Caco-2 (cell line): ENCODE measurements at regions not wholly inside any gene's neighbourhood (a gene's known extent, or its start where the extent isn't known, plus 50 kb on each side); places are given as distances from the start of the nearest gene placed in this dataset.
"Not testable (repeated sequence)": the region's sequence is repeated elsewhere in the genome, so short reads cannot be mapped to it uniquely, and the experiment has no call there.

Source experiments
- BruUV-seq: library from RNA; stranded (reverse); fragments of 400-500 nt; replicated peaks from 2 replicates; lab custom pipeline; 2021; lab: Mats Ljungman, UMichigan
- CTCF ChIA-PET: fragments of 300-600 bp; sonication (Branson Sonifier 250); formaldehyde crosslinking; loops from one replicate; lab custom pipeline; 2022; ENCODE audit warnings: antibody characterized with exemption; lab: Charles Lee
- POLR2A ChIA-PET: fragments of 300-600 bp; sonication (Branson Sonifier 250); formaldehyde crosslinking; loops from one replicate; lab custom pipeline; 2022; ENCODE audit warnings: antibody characterized with exemption; lab: Charles Lee
- DNase-seq, 2 experiments: peaks; one replicate each; pipeline versions ENCODE4 v3.0.0 to v3.0.0-alpha.2; 2020 to 2022
- H3K27me3 ChIP-seq: replicated peaks from 2 replicates; pipeline ENCODE4 v1.6.0; 2011; ENCODE audit warnings: low read length; ENCODE audit not compliant: control insufficient read depth, insufficient read depth
- H3K36me3 ChIP-seq: 2 replicates; pipeline ENCODE4 v1.5.1; 2011; ENCODE audit warnings: low read length; ENCODE audit not compliant: control insufficient read depth, insufficient read depth
- H3K4me1 ChIP-seq: fragments of 250-450 bp; sonication (Bioruptor Pico); 2 replicates; pipeline ENCODE4 v1.5.1; 2020; ENCODE audit warnings: mild to moderate bottlenecking
- H3K4me3 ChIP-seq: 2 replicates; pipeline ENCODE4 v1.5.1; 2011; ENCODE audit warnings: low read depth, mild to moderate bottlenecking, control low read depth, low read length
- H3K9me3 ChIP-seq: fragments of 250-450 bp; sonication (Bioruptor Pico); 2 replicates; pipeline ENCODE4 v1.5.1; 2020; ENCODE audit warnings: mild to moderate bottlenecking, moderate library complexity
- H3K27ac Mint-ChIP-seq: one replicate; pipeline ENCODE4 v1.8.0; 2022; ENCODE audit warnings: mixed read lengths; ENCODE audit not compliant: unreplicated experiment
- H3K27me3 Mint-ChIP-seq: one replicate; pipeline ENCODE4 v1.8.0; 2022; ENCODE audit warnings: mixed read lengths; ENCODE audit not compliant: insufficient read depth, unreplicated experiment
- H3K36me3 Mint-ChIP-seq: one replicate; pipeline ENCODE4 v1.8.0; 2022; ENCODE audit warnings: mild to moderate bottlenecking, mixed read lengths; ENCODE audit not compliant: insufficient read depth, unreplicated experiment
- H3K4me1 Mint-ChIP-seq: one replicate; pipeline ENCODE4 v1.8.0; 2022; ENCODE audit warnings: low read depth, mixed read lengths; ENCODE audit not compliant: unreplicated experiment
- H3K4me3 Mint-ChIP-seq: one replicate; pipeline ENCODE4 v1.8.0; 2022; ENCODE audit warnings: mild to moderate bottlenecking, moderate library complexity, mixed read lengths; ENCODE audit not compliant: unreplicated experiment
- H3K9me3 Mint-ChIP-seq: one replicate; pipeline ENCODE4 v1.8.0; 2022; ENCODE audit warnings: mixed read lengths; ENCODE audit not compliant: unreplicated experiment
- intact Hi-C: fragments of 100-400 bp; cut with micrococcal nuclease; formaldehyde crosslinking; loops from one replicate; pipeline ENCODE4 v1.10.0; 2022; ENCODE audit not compliant: unreplicated experiment
- TF ChIP-seq, protein P1 (sequence below), 2 experiments: fragments of 200-600 bp in 1 of 2; IDR thresholded peaks; 1 replicate in 1 of 2; 2 replicates in 1 of 2; pipeline versions ENCODE4 v1.5.1 to v1.8.0; 2011 to 2022; ENCODE audit warnings: antibody characterized with exemption in 1 of 2, control low read depth in 1 of 2, inconsistent platforms in 1 of 2, low read depth in 1 of 2, low read length in 1 of 2, mild to moderate bottlenecking in 1 of 2, moderate library complexity in 1 of 2; ENCODE audit not compliant: insufficient read depth in 1 of 2, severe bottlenecking in 1 of 2, unreplicated experiment in 1 of 2

DNA sequence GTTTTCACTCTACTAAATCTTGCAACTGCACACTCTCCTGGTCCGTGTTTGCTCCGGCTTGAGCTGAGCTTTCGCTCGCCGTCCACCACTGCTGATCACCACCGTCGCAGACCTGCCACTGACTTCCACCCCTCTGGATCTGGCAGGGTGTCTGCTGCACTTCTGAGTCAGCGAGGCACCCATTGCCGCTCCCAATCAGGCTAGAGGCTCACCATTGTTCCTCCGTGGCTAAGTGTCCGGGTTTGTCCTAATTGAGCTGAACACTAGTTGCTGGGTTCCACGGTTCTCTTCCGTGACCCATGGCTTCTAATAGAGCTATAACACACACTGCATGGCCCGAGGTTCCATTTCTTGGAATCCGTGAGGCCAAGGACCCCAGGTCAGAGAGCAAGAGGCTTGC lies 98.6 kb upstream of the GPR6 start:
- H3K27me3 ChIP-seq = no peaks in the 10 kb centered on the region
- ChIA-PET CTCF (no interaction called here), POLR2A (no interaction called here)
- H3K9me3 ChIP-seq = no peaks in the 10 kb centered on the region
- Mint-ChIP-seq H3K4me3 (no peak overlapping the region), H3K27me3 (peaks cover 13% of the 10 kb centered on the region), H3K4me1 (no peaks in the 10 kb centered on the region), H3K27ac (no peak overlapping the region), H3K36me3 (no peaks in the 10 kb centered on the region), H3K9me3 (no peaks in the 10 kb centered on the region)
- DNase-seq = no peak
- H3K36me3 ChIP-seq = no peaks in the 10 kb centered on the region
- intact Hi-C loops = no loop called here
- BruUV-seq = no TSS peak
- no peak overlapping the region for H3K4me3 ChIP-seq
- TF ChIP-seq, protein P1, sequence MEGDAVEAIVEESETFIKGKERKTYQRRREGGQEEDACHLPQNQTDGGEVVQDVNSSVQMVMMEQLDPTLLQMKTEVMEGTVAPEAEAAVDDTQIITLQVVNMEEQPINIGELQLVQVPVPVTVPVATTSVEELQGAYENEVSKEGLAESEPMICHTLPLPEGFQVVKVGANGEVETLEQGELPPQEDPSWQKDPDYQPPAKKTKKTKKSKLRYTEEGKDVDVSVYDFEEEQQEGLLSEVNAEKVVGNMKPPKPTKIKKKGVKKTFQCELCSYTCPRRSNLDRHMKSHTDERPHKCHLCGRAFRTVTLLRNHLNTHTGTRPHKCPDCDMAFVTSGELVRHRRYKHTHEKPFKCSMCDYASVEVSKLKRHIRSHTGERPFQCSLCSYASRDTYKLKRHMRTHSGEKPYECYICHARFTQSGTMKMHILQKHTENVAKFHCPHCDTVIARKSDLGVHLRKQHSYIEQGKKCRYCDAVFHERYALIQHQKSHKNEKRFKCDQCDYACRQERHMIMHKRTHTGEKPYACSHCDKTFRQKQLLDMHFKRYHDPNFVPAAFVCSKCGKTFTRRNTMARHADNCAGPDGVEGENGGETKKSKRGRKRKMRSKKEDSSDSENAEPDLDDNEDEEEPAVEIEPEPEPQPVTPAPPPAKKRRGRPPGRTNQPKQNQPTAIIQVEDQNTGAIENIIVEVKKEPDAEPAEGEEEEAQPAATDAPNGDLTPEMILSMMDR (IDR thresholded peaks at IDR 0.05; ENCODE audit: insufficient read depth in 1 of 2, low read depth in 1 of 2, low read length in 1 of 2, severe bottlenecking in 1 of 2, unreplicated experiment in 1 of 2) = no peak
- H3K4me1 ChIP-seq = no peaks in the 10 kb centered on the region

DNA sequence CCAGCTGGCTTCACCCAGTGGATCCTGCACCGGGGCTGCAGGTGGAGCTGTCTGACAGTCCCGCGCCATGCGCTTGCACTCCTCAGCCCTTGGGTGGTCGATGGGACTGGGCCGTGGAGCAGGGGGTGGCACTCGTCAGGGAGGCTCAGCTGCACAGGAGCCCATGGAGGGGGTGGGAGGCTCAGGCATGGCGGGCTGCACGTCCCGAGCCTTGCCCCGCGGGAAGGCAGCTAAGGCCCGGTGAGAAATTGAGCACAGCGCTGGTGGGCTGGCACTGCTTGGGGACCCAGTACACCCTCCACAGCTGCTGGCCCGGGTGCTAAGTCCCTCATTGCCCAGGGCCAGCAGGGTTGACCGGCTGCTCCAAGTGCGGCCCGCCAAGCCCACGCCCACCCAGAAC lies 97.0 kb upstream of the GPR6 start:
- BruUV-seq, DNase-seq, CTCF ChIA-PET, H3K4me3 ChIP-seq, H3K9me3 ChIP-seq, H3K4me1 ChIP-seq, H3K4me3 Mint-ChIP-seq, H3K9me3 Mint-ChIP-seq, H3K36me3 ChIP-seq, intact Hi-C loops, H3K4me1 Mint-ChIP-seq, H3K27me3 ChIP-seq, H3K36me3 Mint-ChIP-seq, H3K27ac Mint-ChIP-seq, POLR2A ChIA-PET: not testable (repeated sequence)
- H3K27me3 Mint-ChIP-seq = peaks cover 10% of the 10 kb centered on the region

DNA sequence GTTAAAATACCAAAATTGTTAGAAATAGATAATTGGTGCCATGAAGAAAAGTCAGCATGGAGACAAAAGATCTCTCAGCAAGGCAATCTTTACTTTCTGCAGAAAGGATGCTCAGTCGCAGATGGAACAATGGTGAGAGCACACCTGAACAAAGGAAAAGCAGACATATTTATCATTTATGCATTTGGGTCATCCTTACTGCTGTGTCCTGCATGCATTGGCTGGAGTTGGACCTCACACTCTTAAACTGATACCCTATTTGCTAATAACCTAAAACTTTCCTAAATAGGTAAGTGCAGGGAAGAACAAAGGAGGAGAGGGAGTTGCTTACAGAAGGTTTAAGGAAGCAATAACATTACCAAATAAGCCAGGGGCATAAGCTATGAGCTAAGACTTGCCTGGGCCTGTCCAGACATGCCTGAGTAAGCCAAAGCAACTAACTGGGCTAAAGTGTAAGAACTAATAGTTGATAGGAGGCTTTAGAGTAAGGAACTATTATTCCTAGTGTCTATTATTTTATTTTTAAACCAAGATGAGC lies 96.1 kb upstream of the GPR6 start:
- H3K4me3 ChIP-seq, H3K4me1 ChIP-seq, H3K27ac Mint-ChIP-seq, POLR2A ChIA-PET, H3K9me3 Mint-ChIP-seq, H3K36me3 Mint-ChIP-seq, intact Hi-C loops, H3K4me3 Mint-ChIP-seq, H3K9me3 ChIP-seq, H3K36me3 ChIP-seq, DNase-seq, CTCF ChIA-PET, BruUV-seq, H3K27me3 ChIP-seq, H3K4me1 Mint-ChIP-seq: not testable (repeated sequence)
- H3K27me3 Mint-ChIP-seq = peaks cover 10% of the 10 kb centered on the region

DNA sequence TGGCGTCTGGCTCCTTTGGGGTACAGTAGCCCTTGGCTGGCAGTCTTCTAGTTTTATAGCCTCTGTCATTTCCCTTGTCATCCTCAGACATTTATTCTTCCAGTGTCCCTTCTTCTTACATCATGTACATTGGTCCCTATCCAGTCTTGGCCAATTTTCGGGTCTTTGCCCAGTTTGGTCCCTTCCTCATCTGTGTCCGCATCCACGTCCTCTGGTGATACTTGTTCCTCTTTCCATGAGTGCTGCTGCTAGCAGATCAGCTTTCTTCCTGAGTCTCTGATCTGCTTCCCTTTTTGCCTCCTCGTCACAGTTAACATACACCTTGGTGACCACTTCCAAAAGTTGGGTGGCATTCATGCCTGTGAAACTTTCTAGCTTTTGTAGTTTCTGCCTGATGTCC lies 86.2 kb upstream of the GPR6 start:
- Histone ChIP-seq H3K9me3 (no peaks in the 10 kb centered on the region), H3K36me3 (no peaks in the 10 kb centered on the region), H3K27me3 (no peaks in the 10 kb centered on the region), H3K4me3 (no peak overlapping the region), H3K4me1 (peaks cover 8% of the 10 kb centered on the region; the same call in 1 of the 2 replicates)
- Mint-ChIP-seq H3K27ac (no peak overlapping the region), H3K4me3 (no peak overlapping the region), H3K4me1 (peaks cover 13% of the 10 kb centered on the region), H3K27me3 (no peaks in the 10 kb centered on the region), H3K9me3 (peaks cover 8% of the 10 kb centered on the region), H3K36me3 (no peaks in the 10 kb centered on the region)
- CTCF ChIA-PET = interaction anchor here (1.2 kb wide), 1 partner anchor 148 kb away, joined by 5 read pairs; no protein-coding TSS in a partner anchor
- no peak for DNase-seq
- intact Hi-C loops = loop anchor here (2.0 to 10.0 kb wide), 2 partner anchors 143 to 187 kb away; no protein-coding TSS in a partner anchor
- POLR2A ChIA-PET = no interaction called here
- TF ChIP-seq, protein P1 (IDR thresholded peaks at IDR 0.05; ENCODE audit: insufficient read depth in 1 of 2, low read depth in 1 of 2, low read length in 1 of 2, severe bottlenecking in 1 of 2, unreplicated experiment in 1 of 2) = no peak
- BruUV-seq = no TSS peak
